HEK293 (cell line): ENCODE measurements at regions not wholly inside any gene's neighbourhood (a gene's known extent, or its start where the extent isn't known, plus 50 kb on each side); places are given as distances from the start of the nearest gene placed in this dataset.

ENCODE experiments used
- CTCF ChIA-PET: fragments of 350-600 bp; formaldehyde crosslinking; extraction: SDS; loops from one replicate; lab custom pipeline; 2021; ENCODE audit warnings: antibody characterized with exemption; lab: Yijun Ruan, JAX
- POLR2A ChIA-PET: fragments of 300-600 bp; formaldehyde crosslinking; extraction: SDS; loops from one replicate; lab custom pipeline; 2020; ENCODE audit warnings: antibody characterized with exemption, inconsistent platforms; lab: Yijun Ruan, JAX
- H3K27ac ChIP-seq: fragments of 200-500 bp; sonication (Bioruptor generic); 2 replicates; pipeline ENCODE4 v1.5.1; 2014; ENCODE audit warnings: low read depth, low read length, control low read depth, inconsistent platforms; ENCODE audit errors: extremely low read depth
- H3K36me3 ChIP-seq, 2 experiments: fragments of 200-500 bp in 1 of 2; sonication (Bioruptor generic) in 1 of 2; 1 replicate in 1 of 2; 2 replicates in 1 of 2; pipeline ENCODE4 v1.5.1; 2014 to 2017; ENCODE audit warnings: inconsistent platforms in 2 of 2, low read length in 2 of 2; ENCODE audit not compliant: control insufficient read depth in 2 of 2, insufficient read depth in 1 of 2
- H3K4me1 ChIP-seq: fragments of 200-500 bp; sonication (Bioruptor generic); 2 replicates; pipeline ENCODE4 v1.5.1; 2014; ENCODE audit warnings: mild to moderate bottlenecking, low read length, inconsistent platforms; ENCODE audit not compliant: control insufficient read depth, insufficient read depth
- H3K4me3 ChIP-seq: 2 replicates; pipeline ENCODE4 v1.5.1; 2011; ENCODE audit warnings: low read depth, mild to moderate bottlenecking, control low read depth, low read length, moderate library complexity
- H3K9me3 ChIP-seq: fragments of 200-500 bp; sonication (Bioruptor generic); 2 replicates; pipeline ENCODE4 v1.5.1; 2014; ENCODE audit warnings: low read depth, low read length, inconsistent platforms; ENCODE audit not compliant: control insufficient read depth, insufficient read depth
- ATF2 ChIP-seq: fragments of 450-650 bp; formaldehyde crosslinking; IDR thresholded peaks from 2 replicates; pipeline ENCODE4 v1.5.1; 2016; ENCODE audit warnings: missing biosample characterization, missing genetic modification characterization, low read depth
- ELK4 ChIP-seq: IDR thresholded peaks from 2 replicates; pipeline ENCODE4 v1.6.1; 2011; ENCODE audit warnings: mild to moderate bottlenecking, low read depth, low read length, borderline replicate concordance
- HOXD13 ChIP-seq: sonication (generic); formaldehyde crosslinking; IDR thresholded peaks from 2 replicates; pipeline ENCODE4 v1.8.0; 2022; ENCODE audit warnings: missing genetic modification reagents, borderline replicate concordance
- PBX3 ChIP-seq: sonication (generic); formaldehyde crosslinking; IDR thresholded peaks from 2 replicates; pipeline ENCODE4 v1.8.1; 2022; ENCODE audit warnings: mild to moderate bottlenecking, moderate library complexity, missing genetic modification reagents
- TRIM28 ChIP-seq: IDR thresholded peaks from 2 replicates; pipeline ENCODE4 v1.6.1; 2011; ENCODE audit warnings: low read length, control low read depth, borderline replicate concordance
- WT1 ChIP-seq: fragments of 450-650 bp; formaldehyde crosslinking; IDR thresholded peaks from 2 replicates; pipeline ENCODE4 v1.5.1; 2016; ENCODE audit warnings: missing biosample characterization, missing genetic modification characterization
- YY1 ChIP-seq: fragments of 450-650 bp; formaldehyde crosslinking; IDR thresholded peaks from 2 replicates; pipeline ENCODE4 v1.5.1; 2018; ENCODE audit warnings: missing biosample characterization, missing genetic modification characterization
- ZBTB7A ChIP-seq: fragments of 450-650 bp; formaldehyde crosslinking; IDR thresholded peaks from 2 replicates; pipeline ENCODE4 v1.5.1; 2016; ENCODE audit warnings: low read depth, missing biosample characterization, missing genetic modification characterization
- ZNF146 ChIP-seq: fragments of 450-650 bp; formaldehyde crosslinking; IDR thresholded peaks from 2 replicates; pipeline ENCODE4 v1.5.1; 2016; ENCODE audit warnings: missing biosample characterization, missing genetic modification characterization
- ZNF19 ChIP-seq: fragments of 450-650 bp; formaldehyde crosslinking; IDR thresholded peaks from 2 replicates; pipeline ENCODE4; 2016; ENCODE audit warnings: missing biosample characterization, missing genetic modification characterization, low read depth
- ZNF223 ChIP-seq: fragments of 450-650 bp; formaldehyde crosslinking; IDR thresholded peaks from 2 replicates; pipeline ENCODE4 v1.5.1; 2016; ENCODE audit warnings: missing biosample characterization, missing genetic modification characterization
- ZNF23 ChIP-seq: fragments of 450-650 bp; formaldehyde crosslinking; IDR thresholded peaks from 2 replicates; pipeline ENCODE4 v1.5.1; 2016; ENCODE audit warnings: missing biosample characterization, missing genetic modification characterization, borderline replicate concordance
- ZNF274 ChIP-seq, 2 experiments: fragments of 200-500 bp in 1 of 2; fragments of 450-650 bp in 1 of 2; sonication (Bioruptor generic) in 1 of 2; formaldehyde crosslinking in 1 of 2; IDR thresholded peaks; 2 replicates each; pipeline versions ENCODE4 v1.5.1 to v1.6.1; 2014 to 2016; ENCODE audit warnings: borderline replicate concordance in 1 of 2, inconsistent platforms in 1 of 2, low read length in 1 of 2, missing biosample characterization in 1 of 2, missing genetic modification characterization in 1 of 2
- ZNF292 ChIP-seq: fragments of 450-650 bp; formaldehyde crosslinking; IDR thresholded peaks from 2 replicates; pipeline ENCODE4 v1.5.1; 2016; ENCODE audit warnings: low read depth, missing biosample characterization, missing genetic modification characterization, borderline replicate concordance
- ZNF423 ChIP-seq: fragments of 450-650 bp; formaldehyde crosslinking; IDR thresholded peaks from 2 replicates; pipeline ENCODE4 v1.5.1; 2016; ENCODE audit warnings: missing biosample characterization, missing genetic modification characterization
- ZNF433 ChIP-seq: fragments of 450-650 bp; formaldehyde crosslinking; IDR thresholded peaks from 2 replicates; pipeline ENCODE4 v1.5.1; 2016; ENCODE audit warnings: missing biosample characterization, missing genetic modification characterization, low read depth
- ZNF530 ChIP-seq: fragments of 450-650 bp; formaldehyde crosslinking; IDR thresholded peaks from 2 replicates; pipeline ENCODE4 v1.5.1; 2016; ENCODE audit warnings: low read depth, missing biosample characterization, missing genetic modification characterization
- ZNF560 ChIP-seq: fragments of 450-650 bp; formaldehyde crosslinking; IDR thresholded peaks from 2 replicates; pipeline ENCODE4 v1.5.1; 2017; ENCODE audit warnings: missing biosample characterization, missing genetic modification characterization, borderline replicate concordance
- ZNF654 ChIP-seq: fragments of 450-650 bp; formaldehyde crosslinking; IDR thresholded peaks from 2 replicates; pipeline ENCODE4 v1.5.1; 2016; ENCODE audit warnings: low read depth, missing biosample characterization, missing genetic modification characterization
- ZNF658 ChIP-seq: fragments of 450-650 bp; formaldehyde crosslinking; IDR thresholded peaks from 2 replicates; pipeline ENCODE4; 2016; ENCODE audit warnings: missing biosample characterization, missing genetic modification characterization
- ZNF837 ChIP-seq: fragments of 450-650 bp; formaldehyde crosslinking; IDR thresholded peaks from 2 replicates; pipeline ENCODE4 v1.5.1; 2016; ENCODE audit warnings: missing biosample characterization, missing genetic modification characterization
- TF ChIP-seq, protein P1 (sequence below): fragments of 450-650 bp; formaldehyde crosslinking; IDR thresholded peaks from 2 replicates; pipeline ENCODE4 v1.5.1; 2016; ENCODE audit warnings: missing biosample characterization, missing genetic modification characterization, borderline replicate concordance
- TF ChIP-seq, protein P2 (sequence below): fragments of 450-650 bp; formaldehyde crosslinking; IDR thresholded peaks from 2 replicates; pipeline ENCODE4 v1.5.1; 2016; ENCODE audit warnings: missing biosample characterization, missing genetic modification characterization
- TF ChIP-seq, protein P3 (sequence below): fragments of 450-650 bp; formaldehyde crosslinking; IDR thresholded peaks from 2 replicates; pipeline ENCODE4 v1.5.0; 2017; ENCODE audit warnings: missing biosample characterization, missing genetic modification characterization, borderline replicate concordance

GRCh38 chr4:81963763-81964020, 410.1 kb downstream of the HNRNPD start:
- Histone ChIP-seq H3K9me3 (no peaks in the 10 kb centered on the region), H3K36me3 (no peaks in the 10 kb centered on the region), H3K27ac (no peak overlapping the region), H3K4me1 (no peaks in the 10 kb centered on the region), H3K4me3 (no peak overlapping the region)
- TF ChIP-seq ZNF19 (no peak), ZNF23 (tag by site-specific recombination) (no peak), YY1 (tag by site-specific recombination) (no peak), PBX3 (CRISPR knock-in tag) (no peak), ELK4 (no peak), ZNF658 (tag by site-specific recombination) (no peak), ZNF560 (tag by site-specific recombination) (no peak), ZNF292 (tag by site-specific recombination) (no peak), ZNF146 (no peak), ZBTB7A (no peak), ZNF530 (tag by site-specific recombination) (no peak), WT1 (tag by site-specific recombination) (no peak), ZNF433 (tag by site-specific recombination) (no peak), HOXD13 (CRISPR knock-in tag) (no peak)
- TF ChIP-seq, protein P1, sequence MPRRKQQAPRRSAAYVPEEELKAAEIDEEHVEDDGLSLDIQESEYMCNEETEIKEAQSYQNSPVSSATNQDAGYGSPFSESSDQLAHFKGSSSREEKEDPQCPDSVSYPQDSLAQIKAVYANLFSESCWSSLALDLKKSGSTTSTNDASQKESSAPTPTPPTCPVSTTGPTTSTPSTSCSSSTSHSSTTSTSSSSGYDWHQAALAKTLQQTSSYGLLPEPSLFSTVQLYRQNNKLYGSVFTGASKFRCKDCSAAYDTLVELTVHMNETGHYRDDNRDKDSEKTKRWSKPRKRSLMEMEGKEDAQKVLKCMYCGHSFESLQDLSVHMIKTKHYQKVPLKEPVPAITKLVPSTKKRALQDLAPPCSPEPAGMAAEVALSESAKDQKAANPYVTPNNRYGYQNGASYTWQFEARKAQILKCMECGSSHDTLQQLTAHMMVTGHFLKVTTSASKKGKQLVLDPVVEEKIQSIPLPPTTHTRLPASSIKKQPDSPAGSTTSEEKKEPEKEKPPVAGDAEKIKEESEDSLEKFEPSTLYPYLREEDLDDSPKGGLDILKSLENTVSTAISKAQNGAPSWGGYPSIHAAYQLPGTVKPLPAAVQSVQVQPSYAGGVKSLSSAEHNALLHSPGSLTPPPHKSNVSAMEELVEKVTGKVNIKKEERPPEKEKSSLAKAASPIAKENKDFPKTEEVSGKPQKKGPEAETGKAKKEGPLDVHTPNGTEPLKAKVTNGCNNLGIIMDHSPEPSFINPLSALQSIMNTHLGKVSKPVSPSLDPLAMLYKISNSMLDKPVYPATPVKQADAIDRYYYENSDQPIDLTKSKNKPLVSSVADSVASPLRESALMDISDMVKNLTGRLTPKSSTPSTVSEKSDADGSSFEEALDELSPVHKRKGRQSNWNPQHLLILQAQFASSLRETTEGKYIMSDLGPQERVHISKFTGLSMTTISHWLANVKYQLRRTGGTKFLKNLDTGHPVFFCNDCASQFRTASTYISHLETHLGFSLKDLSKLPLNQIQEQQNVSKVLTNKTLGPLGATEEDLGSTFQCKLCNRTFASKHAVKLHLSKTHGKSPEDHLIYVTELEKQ (tag by site-specific recombination): no peak
- TF ChIP-seq, protein P2, sequence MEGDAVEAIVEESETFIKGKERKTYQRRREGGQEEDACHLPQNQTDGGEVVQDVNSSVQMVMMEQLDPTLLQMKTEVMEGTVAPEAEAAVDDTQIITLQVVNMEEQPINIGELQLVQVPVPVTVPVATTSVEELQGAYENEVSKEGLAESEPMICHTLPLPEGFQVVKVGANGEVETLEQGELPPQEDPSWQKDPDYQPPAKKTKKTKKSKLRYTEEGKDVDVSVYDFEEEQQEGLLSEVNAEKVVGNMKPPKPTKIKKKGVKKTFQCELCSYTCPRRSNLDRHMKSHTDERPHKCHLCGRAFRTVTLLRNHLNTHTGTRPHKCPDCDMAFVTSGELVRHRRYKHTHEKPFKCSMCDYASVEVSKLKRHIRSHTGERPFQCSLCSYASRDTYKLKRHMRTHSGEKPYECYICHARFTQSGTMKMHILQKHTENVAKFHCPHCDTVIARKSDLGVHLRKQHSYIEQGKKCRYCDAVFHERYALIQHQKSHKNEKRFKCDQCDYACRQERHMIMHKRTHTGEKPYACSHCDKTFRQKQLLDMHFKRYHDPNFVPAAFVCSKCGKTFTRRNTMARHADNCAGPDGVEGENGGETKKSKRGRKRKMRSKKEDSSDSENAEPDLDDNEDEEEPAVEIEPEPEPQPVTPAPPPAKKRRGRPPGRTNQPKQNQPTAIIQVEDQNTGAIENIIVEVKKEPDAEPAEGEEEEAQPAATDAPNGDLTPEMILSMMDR (tag by site-specific recombination): no peak
- ChIA-PET CTCF (no interaction called here), POLR2A (no interaction called here)

- no peaks in the 10 kb centered on the region for H3K9me3 ChIP-seq
- no peak overlapping the region for H3K4me3 ChIP-seq
- H3K4me1 ChIP-seq: no peaks in the 10 kb centered on the region
- ChIA-PET CTCF (no interaction called here), POLR2A (no interaction called here)
- H3K27ac ChIP-seq: no peak overlapping the region
- no peaks in the 10 kb centered on the region for H3K36me3 ChIP-seq
- TF ChIP-seq ZNF223 (tag by site-specific recombination) (no peak), ZNF837 (no peak), ZNF274 (IDR thresholded peaks at IDR 0.05; ENCODE audit: low read length) (no peak), ZNF274 (tag by site-specific recombination; IDR thresholded peaks at IDR 0.05; ENCODE audit: borderline replicate concordance) (no peak), ZNF423 (tag by site-specific recombination) (no peak), ZNF654 (tag by site-specific recombination) (no peak), TRIM28 (no peak), ATF2 (no peak)
- TF ChIP-seq, protein P3, sequence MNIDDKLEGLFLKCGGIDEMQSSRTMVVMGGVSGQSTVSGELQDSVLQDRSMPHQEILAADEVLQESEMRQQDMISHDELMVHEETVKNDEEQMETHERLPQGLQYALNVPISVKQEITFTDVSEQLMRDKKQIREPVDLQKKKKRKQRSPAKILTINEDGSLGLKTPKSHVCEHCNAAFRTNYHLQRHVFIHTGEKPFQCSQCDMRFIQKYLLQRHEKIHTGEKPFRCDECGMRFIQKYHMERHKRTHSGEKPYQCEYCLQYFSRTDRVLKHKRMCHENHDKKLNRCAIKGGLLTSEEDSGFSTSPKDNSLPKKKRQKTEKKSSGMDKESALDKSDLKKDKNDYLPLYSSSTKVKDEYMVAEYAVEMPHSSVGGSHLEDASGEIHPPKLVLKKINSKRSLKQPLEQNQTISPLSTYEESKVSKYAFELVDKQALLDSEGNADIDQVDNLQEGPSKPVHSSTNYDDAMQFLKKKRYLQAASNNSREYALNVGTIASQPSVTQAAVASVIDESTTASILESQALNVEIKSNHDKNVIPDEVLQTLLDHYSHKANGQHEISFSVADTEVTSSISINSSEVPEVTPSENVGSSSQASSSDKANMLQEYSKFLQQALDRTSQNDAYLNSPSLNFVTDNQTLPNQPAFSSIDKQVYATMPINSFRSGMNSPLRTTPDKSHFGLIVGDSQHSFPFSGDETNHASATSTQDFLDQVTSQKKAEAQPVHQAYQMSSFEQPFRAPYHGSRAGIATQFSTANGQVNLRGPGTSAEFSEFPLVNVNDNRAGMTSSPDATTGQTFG (tag by site-specific recombination): no peak
Observed at GRCh38 chr4:81963015-81963762, 410.6 kb downstream of the HNRNPD start.
